ENCODE measurements at regions not wholly inside any gene's neighbourhood (a gene's known extent, or its start where the extent isn't known, plus 50 kb on each side); places are given as distances from the start of the nearest gene placed in this dataset.

GRCh38 chr7:156434706-156435105 is 205.9 kb upstream of the RNF32 start:
- Mint-ChIP-seq H3K36me3 (ENCODE audit: insufficient read depth, unreplicated experiment) (no peaks in the 10 kb centered on the region), H3K4me1 (ENCODE audit: low read depth, unreplicated experiment) (no peaks in the 10 kb centered on the region), H3K27me3 (ENCODE audit: insufficient read depth, unreplicated experiment) (peaks cover 4% of the 10 kb centered on the region), H3K9me3 (ENCODE audit: unreplicated experiment) (no peaks in the 10 kb centered on the region), H3K27ac (ENCODE audit: unreplicated experiment) (no peak overlapping the region), H3K4me3 (ENCODE audit: unreplicated experiment) (no peak overlapping the region)
- Histone ChIP-seq H3K9me3 (no peaks in the 10 kb centered on the region), H3K4me3 (ENCODE audit: low read depth, low read length) (no peak overlapping the region), H3K36me3 (ENCODE audit: control insufficient read depth, insufficient read depth, low read length) (no peaks in the 10 kb centered on the region), H3K27me3 (replicated peaks; ENCODE audit: control insufficient read depth, insufficient read depth, low read length) (no peaks in the 10 kb centered on the region), H3K4me1 (no peaks in the 10 kb centered on the region)
- ChIA-PET CTCF (no interaction called here), POLR2A (no interaction called here)
- TF ChIP-seq CTCF (IDR thresholded peaks at IDR 0.05; ENCODE audit: insufficient read depth in 1 of 2, low read depth in 1 of 2, low read length in 1 of 2, severe bottlenecking in 1 of 2, unreplicated experiment in 1 of 2): no peak
- intact Hi-C loops (cut with micrococcal nuclease; ENCODE audit: unreplicated experiment): no loop called here
- BruUV-seq (replicated peaks): no TSS peak
- no peak for DNase-seq

GRCh38 chr7:156432018-156432417 is 208.6 kb upstream of the RNF32 start:
- intact Hi-C loops (cut with micrococcal nuclease; ENCODE audit: unreplicated experiment): no loop called here
- no TSS peak for BruUV-seq (replicated peaks)
- no peak overlapping the region for H3K27ac Mint-ChIP-seq (ENCODE audit: unreplicated experiment)
- DNase-seq: no peak
- Histone ChIP-seq H3K4me3 (ENCODE audit: low read depth, low read length) (no peak overlapping the region), H3K9me3 (no peaks in the 10 kb centered on the region), H3K36me3 (ENCODE audit: control insufficient read depth, insufficient read depth, low read length) (no peaks in the 10 kb centered on the region), H3K4me1 (no peaks in the 10 kb centered on the region), H3K27me3 (replicated peaks; ENCODE audit: control insufficient read depth, insufficient read depth, low read length) (no peaks in the 10 kb centered on the region)
- H3K27me3 Mint-ChIP-seq (ENCODE audit: insufficient read depth, unreplicated experiment): peaks cover 6% of the 10 kb centered on the region
- H3K9me3 Mint-ChIP-seq (ENCODE audit: unreplicated experiment): no peaks in the 10 kb centered on the region
- ChIA-PET POLR2A (no interaction called here), CTCF (no interaction called here)
- H3K4me1 Mint-ChIP-seq (ENCODE audit: low read depth, unreplicated experiment): no peaks in the 10 kb centered on the region
- H3K36me3 Mint-ChIP-seq (ENCODE audit: insufficient read depth, unreplicated experiment): no peaks in the 10 kb centered on the region
- no peak overlapping the region for H3K4me3 Mint-ChIP-seq (ENCODE audit: unreplicated experiment)
- TF ChIP-seq CTCF (IDR thresholded peaks at IDR 0.05; ENCODE audit: insufficient read depth in 1 of 2, low read depth in 1 of 2, low read length in 1 of 2, severe bottlenecking in 1 of 2, unreplicated experiment in 1 of 2): no peak

- no peaks in the 10 kb centered on the region for H3K4me1 ChIP-seq
- ChIA-PET POLR2A (no interaction called here), CTCF (no interaction called here)
- no peak overlapping the region for H3K4me3 ChIP-seq (ENCODE audit: low read depth, low read length)
- Mint-ChIP-seq H3K4me3 (ENCODE audit: unreplicated experiment) (no peak overlapping the region), H3K27ac (ENCODE audit: unreplicated experiment) (no peak overlapping the region), H3K4me1 (ENCODE audit: low read depth, unreplicated experiment) (no peaks in the 10 kb centered on the region), H3K9me3 (ENCODE audit: unreplicated experiment) (no peaks in the 10 kb centered on the region), H3K27me3 (ENCODE audit: insufficient read depth, unreplicated experiment) (peaks cover 8% of the 10 kb centered on the region), H3K36me3 (ENCODE audit: insufficient read depth, unreplicated experiment) (no peaks in the 10 kb centered on the region)
- H3K27me3 ChIP-seq (replicated peaks; ENCODE audit: control insufficient read depth, insufficient read depth, low read length): no peaks in the 10 kb centered on the region
- intact Hi-C loops (cut with micrococcal nuclease; ENCODE audit: unreplicated experiment): no loop called here
- no peaks in the 10 kb centered on the region for H3K36me3 ChIP-seq (ENCODE audit: control insufficient read depth, insufficient read depth, low read length)
- no peak for TF ChIP-seq CTCF (IDR thresholded peaks at IDR 0.05; ENCODE audit: insufficient read depth in 1 of 2, low read depth in 1 of 2, low read length in 1 of 2, severe bottlenecking in 1 of 2, unreplicated experiment in 1 of 2)
- no TSS peak for BruUV-seq (replicated peaks)
- DNase-seq: no peak
- no peaks in the 10 kb centered on the region for H3K9me3 ChIP-seq
These were observed 210.5 kb upstream of the RNF32 start for GRCh38 chr7:156430109-156430508.
